ENCODE measurements at regions not wholly inside any gene's neighbourhood (a gene's known extent, or its start where the extent isn't known, plus 50 kb on each side); places are given as distances from the start of the nearest gene placed in this dataset.

- Histone ChIP-seq H3K4me2 (replicated peaks; ENCODE audit: extremely low read depth, low read length, poor library complexity, severe bottlenecking) (no peak overlapping the region), H3K27ac (ENCODE audit: low read depth in 1 of 2, low read length in 2 of 2) (no peak overlapping the region), H3K9ac (ENCODE audit: insufficient read depth, low read length, poor library complexity, severe bottlenecking) (no peak overlapping the region), H4K20me1 (ENCODE audit: insufficient read depth, low read length) (no peaks in the 10 kb centered on the region), H2AFZ (ENCODE audit: insufficient read depth, low read depth, low read length, poor library complexity, severe bottlenecking) (no peak overlapping the region), H3K36me3 (replicated peaks in 1 of 2; ENCODE audit: control insufficient read depth in 1 of 2, insufficient read depth in 2 of 2, low read length in 2 of 2) (no peaks in the 10 kb centered on the region), H3K4me1 (ENCODE audit: control insufficient read depth in 1 of 2, insufficient read depth in 2 of 2, low read length in 2 of 2) (no peaks in the 10 kb centered on the region), H3K79me2 (ENCODE audit: insufficient read depth, low read length) (no peaks in the 10 kb centered on the region), H3K27me3 (ENCODE audit: control insufficient read depth in 2 of 2, insufficient read depth in 2 of 2, low read length in 2 of 2) (no peaks in the 10 kb centered on the region), H3K4me3 (replicated peaks in 1 of 3; ENCODE audit: low read depth in 2 of 3, low read length in 3 of 3) (no peak overlapping the region), H3K9me3 (replicated peaks in 1 of 2; ENCODE audit: control insufficient read depth in 1 of 2, insufficient read depth in 1 of 2, low read length in 2 of 2) (no peaks in the 10 kb centered on the region)
- H3K36me3 Mint-ChIP-seq, result no peaks in the 10 kb centered on the region
- TF ChIP-seq, protein P1, sequence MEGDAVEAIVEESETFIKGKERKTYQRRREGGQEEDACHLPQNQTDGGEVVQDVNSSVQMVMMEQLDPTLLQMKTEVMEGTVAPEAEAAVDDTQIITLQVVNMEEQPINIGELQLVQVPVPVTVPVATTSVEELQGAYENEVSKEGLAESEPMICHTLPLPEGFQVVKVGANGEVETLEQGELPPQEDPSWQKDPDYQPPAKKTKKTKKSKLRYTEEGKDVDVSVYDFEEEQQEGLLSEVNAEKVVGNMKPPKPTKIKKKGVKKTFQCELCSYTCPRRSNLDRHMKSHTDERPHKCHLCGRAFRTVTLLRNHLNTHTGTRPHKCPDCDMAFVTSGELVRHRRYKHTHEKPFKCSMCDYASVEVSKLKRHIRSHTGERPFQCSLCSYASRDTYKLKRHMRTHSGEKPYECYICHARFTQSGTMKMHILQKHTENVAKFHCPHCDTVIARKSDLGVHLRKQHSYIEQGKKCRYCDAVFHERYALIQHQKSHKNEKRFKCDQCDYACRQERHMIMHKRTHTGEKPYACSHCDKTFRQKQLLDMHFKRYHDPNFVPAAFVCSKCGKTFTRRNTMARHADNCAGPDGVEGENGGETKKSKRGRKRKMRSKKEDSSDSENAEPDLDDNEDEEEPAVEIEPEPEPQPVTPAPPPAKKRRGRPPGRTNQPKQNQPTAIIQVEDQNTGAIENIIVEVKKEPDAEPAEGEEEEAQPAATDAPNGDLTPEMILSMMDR (IDR thresholded peaks at IDR 0.05), result no peak
- H3K4me1 Mint-ChIP-seq, result no peaks in the 10 kb centered on the region
- H3K27me3 Mint-ChIP-seq (ENCODE audit: low read depth in 3 of 3), result peaks cover 0 to 2% (median 0%) of the 10 kb centered on the region in 3 donors
- 100% methylated on average over 1 of the region's 6 CpGs for WGBS (ENCODE audit: insufficient coverage)
- DNase-seq, result no peak
- H3K4me3 Mint-ChIP-seq, result no peak overlapping the region
- intact Hi-C loops (cut with micrococcal nuclease), result no loop called here
- H3K9me3 Mint-ChIP-seq, result peaks cover 0 to 10% (median 4%) of the 10 kb centered on the region in 7 donors
- no peak overlapping the region for H3K27ac Mint-ChIP-seq
Observed at GRCh38 chr3:187536185-187536584, 134.0 kb downstream of the SST start.

DNA sequence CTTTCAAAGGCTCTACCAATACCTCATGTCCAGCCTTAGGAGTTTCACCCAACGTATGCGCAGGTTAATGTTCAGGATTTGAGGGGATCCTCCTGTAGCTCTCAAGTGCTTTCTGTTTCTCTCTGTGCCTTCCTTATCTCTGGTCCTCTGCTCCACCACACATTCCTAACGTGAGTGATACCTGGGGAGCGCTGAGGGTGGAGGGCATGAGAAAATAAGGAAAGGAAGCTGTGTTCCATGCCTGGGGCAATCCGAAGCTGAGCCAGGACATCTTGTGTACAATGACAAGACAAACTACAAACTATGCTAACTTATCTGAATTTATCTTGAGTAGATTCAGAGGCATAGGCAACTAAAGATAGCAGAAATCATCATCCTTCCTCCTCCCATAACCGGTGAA is 136.4 kb downstream of the SST start:
- Histone ChIP-seq H2AFZ (ENCODE audit: insufficient read depth, low read depth, low read length, poor library complexity, severe bottlenecking) (no peak overlapping the region), H3K4me2 (replicated peaks; ENCODE audit: extremely low read depth, low read length, poor library complexity, severe bottlenecking) (no peak overlapping the region), H3K27ac (ENCODE audit: low read depth in 1 of 2, low read length in 2 of 2) (no peak overlapping the region), H3K9ac (ENCODE audit: insufficient read depth, low read length, poor library complexity, severe bottlenecking) (no peak overlapping the region), H3K4me1 (ENCODE audit: control insufficient read depth in 1 of 2, insufficient read depth in 2 of 2, low read length in 2 of 2) (no peaks in the 10 kb centered on the region), H3K79me2 (ENCODE audit: insufficient read depth, low read length) (no peaks in the 10 kb centered on the region), H4K20me1 (ENCODE audit: insufficient read depth, low read length) (no peaks in the 10 kb centered on the region), H3K4me3 (replicated peaks in 1 of 3; ENCODE audit: low read depth in 2 of 3, low read length in 3 of 3) (no peak overlapping the region), H3K36me3 (replicated peaks in 1 of 2; ENCODE audit: control insufficient read depth in 1 of 2, insufficient read depth in 2 of 2, low read length in 2 of 2) (no peaks in the 10 kb centered on the region), H3K27me3 (ENCODE audit: control insufficient read depth in 2 of 2, insufficient read depth in 2 of 2, low read length in 2 of 2) (no peaks in the 10 kb centered on the region), H3K9me3 (replicated peaks in 1 of 2; ENCODE audit: control insufficient read depth in 1 of 2, insufficient read depth in 1 of 2, low read length in 2 of 2) (no peaks in the 10 kb centered on the region)
- Mint-ChIP-seq H3K27ac (no peak overlapping the region), H3K27me3 (ENCODE audit: low read depth in 3 of 3) (peaks cover 0 to 2% (median 0%) of the 10 kb centered on the region in 3 donors), H3K4me3 (no peak overlapping the region), H3K4me1 (no peaks in the 10 kb centered on the region), H3K36me3 (no peaks in the 10 kb centered on the region), H3K9me3 (peaks cover 0 to 7% (median 4%) of the 10 kb centered on the region in 7 donors)
- intact Hi-C loops (cut with micrococcal nuclease), result no loop called here
- DNase-seq, result no peak
- TF ChIP-seq, protein P1 (IDR thresholded peaks at IDR 0.05), result no peak
- WGBS (ENCODE audit: insufficient coverage), result 100% methylated on average over 2 of the region's 6 CpGs
